ENCODE measurements at regions not wholly inside any gene's neighbourhood (a gene's known extent, or its start where the extent isn't known, plus 50 kb on each side); places are given as distances from the start of the nearest gene placed in this dataset.

- H3K4me3 Mint-ChIP-seq, result no peak overlapping the region
These were observed 540.3 kb downstream of the PCDH18 start for GRCh38 chr4:136992032-136992431.

GRCh38 chr4:136985683-136986082 is 546.6 kb downstream of the PCDH18 start:
- H3K4me2 ChIP-seq (replicated peaks; ENCODE audit: low read depth, low read length, poor library complexity, severe bottlenecking), result no peak overlapping the region
- no peak overlapping the region for H2AFZ ChIP-seq (ENCODE audit: insufficient read depth, low read depth, low read length, poor library complexity, severe bottlenecking)
- Mint-ChIP-seq H3K27ac (no peak overlapping the region), H3K4me1 (no peaks in the 10 kb centered on the region), H3K27me3 (no peaks in the 10 kb centered on the region), H3K9me3 (ENCODE audit: insufficient read depth) (no peaks in the 10 kb centered on the region), H3K4me3 (no peak overlapping the region)
- no peak overlapping the region for H3K4me3 ChIP-seq (ENCODE audit: control extremely low read depth in 1 of 5, extremely low read depth in 1 of 5, insufficient read depth in 1 of 5, low read depth in 2 of 5, low read length in 4 of 5)
- no peak for TF ChIP-seq EZH2 (IDR thresholded peaks at IDR 0.05; ENCODE audit: borderline replicate concordance, insufficient read depth, low read depth, low read length, poor library complexity, severe bottlenecking)
- no peak for TF ChIP-seq CTCF (IDR thresholded peaks at IDR 0.05)
- no peaks in the 10 kb centered on the region for H3K36me3 ChIP-seq (replicated peaks in 1 of 2; ENCODE audit: control extremely low read depth in 1 of 2, control insufficient read depth in 1 of 2, extremely low read depth in 1 of 2, insufficient read depth in 2 of 2, low read length in 1 of 2)
- no peaks in the 10 kb centered on the region for H3K79me2 ChIP-seq (ENCODE audit: control insufficient read depth, insufficient read depth, low read length)
- DNase-seq (no peak), ATAC-seq (ENCODE audit: low read depth) (no peak)
- H3K4me1 ChIP-seq (ENCODE audit: control insufficient read depth in 2 of 2, insufficient read depth in 2 of 2, low read length in 2 of 2), result no peaks in the 10 kb centered on the region
- H3K27me3 ChIP-seq (replicated peaks in 1 of 4; ENCODE audit: control extremely low read depth in 1 of 4, control insufficient read depth in 3 of 4, insufficient read depth in 4 of 4, low read length in 3 of 4), result no peaks in the 10 kb centered on the region
- no peaks in the 10 kb centered on the region for H3K9me3 ChIP-seq (ENCODE audit: control extremely low read depth in 1 of 3, control insufficient read depth in 2 of 3, insufficient read depth in 1 of 3, low read length in 2 of 3)
- intact Hi-C loops (cut with micrococcal nuclease), result no loop called here
- H3K27ac ChIP-seq (ENCODE audit: low read length in 2 of 2), result no peak overlapping the region
- no peak overlapping the region for H3K9ac ChIP-seq (ENCODE audit: low read length)
- POLR2A ChIA-PET, result no interaction called here
- H4K20me1 ChIP-seq (ENCODE audit: control insufficient read depth, insufficient read depth, low read length, poor library complexity, severe bottlenecking), result no peaks in the 10 kb centered on the region
- WGBS (ENCODE audit: insufficient coverage), result no CpG with 5 or more reads among the region's 1 CpG
- CTCF ChIA-PET, result no interaction called here

More at GRCh38 chr4:136992032-136992431, 540.3 kb downstream of the PCDH18 start:
- no peak overlapping the region for H3K9ac ChIP-seq (ENCODE audit: low read length)
- Mint-ChIP-seq H3K27ac (no peak overlapping the region), H3K4me1 (no peaks in the 10 kb centered on the region), H3K9me3 (ENCODE audit: insufficient read depth) (peaks cover 3% of the 10 kb centered on the region), H3K27me3 (no peaks in the 10 kb centered on the region)
- TF ChIP-seq CTCF (IDR thresholded peaks at IDR 0.05), result no peak
- no peak for TF ChIP-seq EZH2 (IDR thresholded peaks at IDR 0.05; ENCODE audit: borderline replicate concordance, insufficient read depth, low read depth, low read length, poor library complexity, severe bottlenecking)
- H3K27ac ChIP-seq (ENCODE audit: low read length in 2 of 2), result no peak overlapping the region
- H3K4me3 ChIP-seq (ENCODE audit: control extremely low read depth in 1 of 5, extremely low read depth in 1 of 5, insufficient read depth in 1 of 5, low read depth in 2 of 5, low read length in 4 of 5), result no peak overlapping the region
- no peak for DNase-seq
- no peaks in the 10 kb centered on the region for H3K27me3 ChIP-seq (replicated peaks in 1 of 4; ENCODE audit: control extremely low read depth in 1 of 4, control insufficient read depth in 3 of 4, insufficient read depth in 4 of 4, low read length in 3 of 4)
- H3K36me3 ChIP-seq (replicated peaks in 1 of 2; ENCODE audit: control extremely low read depth in 1 of 2, control insufficient read depth in 1 of 2, extremely low read depth in 1 of 2, insufficient read depth in 2 of 2, low read length in 1 of 2), result no peaks in the 10 kb centered on the region
- no peak for ATAC-seq (ENCODE audit: low read depth)
- H2AFZ ChIP-seq (ENCODE audit: insufficient read depth, low read depth, low read length, poor library complexity, severe bottlenecking), result no peak overlapping the region
- H3K79me2 ChIP-seq (ENCODE audit: control insufficient read depth, insufficient read depth, low read length), result no peaks in the 10 kb centered on the region
- WGBS (ENCODE audit: insufficient coverage), result 71% methylated on average over 2 of the region's 3 CpGs
- H3K4me2 ChIP-seq (replicated peaks; ENCODE audit: low read depth, low read length, poor library complexity, severe bottlenecking), result no peak overlapping the region
- intact Hi-C loops (cut with micrococcal nuclease), result no loop called here
- ChIA-PET CTCF (no interaction called here), POLR2A (no interaction called here)
- H3K4me1 ChIP-seq (ENCODE audit: control insufficient read depth in 2 of 2, insufficient read depth in 2 of 2, low read length in 2 of 2), result no peaks in the 10 kb centered on the region
- H3K9me3 ChIP-seq (ENCODE audit: control extremely low read depth in 1 of 3, control insufficient read depth in 2 of 3, insufficient read depth in 1 of 3, low read length in 2 of 3), result no peaks in the 10 kb centered on the region
- no peaks in the 10 kb centered on the region for H4K20me1 ChIP-seq (ENCODE audit: control insufficient read depth, insufficient read depth, low read length, poor library complexity, severe bottlenecking)
